T-cell (primary cell): ENCODE measurements at regions not wholly inside any gene's neighbourhood (a gene's known extent, or its start where the extent isn't known, plus 50 kb on each side); places are given as distances from the start of the nearest gene placed in this dataset.
"Not testable (repeated sequence)": the region's sequence is repeated elsewhere in the genome, so short reads cannot be mapped to it uniquely, and the experiment has no call there.

Experiments
- ATAC-seq, 4 experiments: fragments of 200-7000 bp in 3 of 4; fragments of 150-1000 bp in 1 of 4; cut with Tn5 transposase; replicated peaks in 1 of 4; 1 replicate in 3 of 4; 2 replicates in 1 of 4; pipeline ENCODE4 v1.10.0; 2021; ENCODE audit warnings: moderate library complexity in 3 of 4, mild to moderate bottlenecking in 2 of 4, moderate number of reproducible peaks in 1 of 4
- CTCF ChIA-PET, 2 donors: fragments of 300-600 bp; sonication (Branson Sonifier 250); formaldehyde crosslinking; loops; one replicate each; lab custom pipeline; 2022; ENCODE audit warnings: antibody characterized with exemption in 2 of 2; lab: Charles Lee
- POLR2A ChIA-PET, 2 donors: fragments of 300-600 bp; sonication (Branson Sonifier 250); formaldehyde crosslinking; loops; one replicate each; lab custom pipeline; 2022; ENCODE audit warnings: antibody characterized with exemption in 2 of 2; lab: Charles Lee
- DNase-seq, 35 experiments: peaks; one replicate each; pipeline versions ENCODE4 v3.0.0 to v3.0.0-alpha.2; 2013 to 2023
- H3K27ac ChIP-seq: one replicate; pipeline ENCODE4 v1.5.1; 2013; ENCODE audit warnings: low read length
- H3K27me3 ChIP-seq, 2 experiments: replicated peaks in 1 of 2; 1 replicate in 1 of 2; 2 replicates in 1 of 2; pipeline versions ENCODE4 v1.6.1 to v1.7.0; 2013; ENCODE audit warnings: low read length in 1 of 2, mixed read lengths in 1 of 2; ENCODE audit not compliant: control insufficient read depth in 2 of 2, insufficient read depth in 2 of 2; ENCODE audit errors: extremely low read depth in 1 of 2
- H3K36me3 ChIP-seq, 2 donors: 1 replicate in 1 of 2; 2 replicates in 1 of 2; pipeline versions ENCODE4 v1.6.1 to v1.7.0; 2013; ENCODE audit warnings: low read length in 1 of 2; ENCODE audit not compliant: control insufficient read depth in 2 of 2, insufficient read depth in 1 of 2; ENCODE audit errors: extremely low read depth in 1 of 2
- H3K4me1 ChIP-seq, 2 experiments: 1 replicate in 1 of 2; 2 replicates in 1 of 2; pipeline versions ENCODE4 v1.6.1 to v1.7.0; 2013; ENCODE audit warnings: low read length in 2 of 2, mixed read lengths in 1 of 2; ENCODE audit not compliant: insufficient read depth in 2 of 2, control insufficient read depth in 1 of 2; ENCODE audit errors: extremely low read depth in 1 of 2
- H3K4me3 ChIP-seq, 2 donors: 1 replicate in 1 of 2; 2 replicates in 1 of 2; pipeline versions ENCODE4 v1.5.1 to v1.7.0; 2013; ENCODE audit warnings: mild to moderate bottlenecking in 2 of 2, low read length in 1 of 2, moderate library complexity in 1 of 2; ENCODE audit not compliant: control insufficient read depth in 1 of 2; ENCODE audit errors: extremely low read depth in 1 of 2
- H3K9me3 ChIP-seq: 2 replicates; pipeline ENCODE4 v1.7.0; 2013
- H3K27ac Mint-ChIP-seq, 2 donors: one replicate each; pipeline ENCODE4 v1.8.0; 2020 to 2021; ENCODE audit warnings: mild to moderate bottlenecking in 2 of 2, mixed read lengths in 2 of 2
- H3K27me3 Mint-ChIP-seq, 2 donors: one replicate each; pipeline ENCODE4 v1.8.0; 2021 to 2022; ENCODE audit warnings: mixed read lengths in 2 of 2
- H3K36me3 Mint-ChIP-seq: one replicate; pipeline ENCODE4 v1.8.0; 2021; ENCODE audit warnings: mixed read lengths
- H3K4me1 Mint-ChIP-seq, 3 donors: one replicate each; pipeline ENCODE4 v1.8.0; 2020 to 2022; ENCODE audit warnings: mixed read lengths in 3 of 3, mild to moderate bottlenecking in 1 of 3
- H3K4me3 Mint-ChIP-seq, 3 donors: one replicate each; pipeline ENCODE4 v1.8.0; 2020 to 2022; ENCODE audit warnings: mild to moderate bottlenecking in 3 of 3, mixed read lengths in 3 of 3, moderate library complexity in 3 of 3
- H3K9me3 Mint-ChIP-seq, 3 donors: one replicate each; pipeline ENCODE4 v1.8.0; 2020 to 2022; ENCODE audit warnings: mixed read lengths in 3 of 3
- WGBS: methylation state at CpG from one replicate; pipeline ENCODE4 v1.1.5; 2013; ENCODE audit warnings: missing lambda C conversion rate; ENCODE audit not compliant: insufficient coverage; 5-methylcytosine and 5-hydroxymethylcytosine counted together

DNA sequence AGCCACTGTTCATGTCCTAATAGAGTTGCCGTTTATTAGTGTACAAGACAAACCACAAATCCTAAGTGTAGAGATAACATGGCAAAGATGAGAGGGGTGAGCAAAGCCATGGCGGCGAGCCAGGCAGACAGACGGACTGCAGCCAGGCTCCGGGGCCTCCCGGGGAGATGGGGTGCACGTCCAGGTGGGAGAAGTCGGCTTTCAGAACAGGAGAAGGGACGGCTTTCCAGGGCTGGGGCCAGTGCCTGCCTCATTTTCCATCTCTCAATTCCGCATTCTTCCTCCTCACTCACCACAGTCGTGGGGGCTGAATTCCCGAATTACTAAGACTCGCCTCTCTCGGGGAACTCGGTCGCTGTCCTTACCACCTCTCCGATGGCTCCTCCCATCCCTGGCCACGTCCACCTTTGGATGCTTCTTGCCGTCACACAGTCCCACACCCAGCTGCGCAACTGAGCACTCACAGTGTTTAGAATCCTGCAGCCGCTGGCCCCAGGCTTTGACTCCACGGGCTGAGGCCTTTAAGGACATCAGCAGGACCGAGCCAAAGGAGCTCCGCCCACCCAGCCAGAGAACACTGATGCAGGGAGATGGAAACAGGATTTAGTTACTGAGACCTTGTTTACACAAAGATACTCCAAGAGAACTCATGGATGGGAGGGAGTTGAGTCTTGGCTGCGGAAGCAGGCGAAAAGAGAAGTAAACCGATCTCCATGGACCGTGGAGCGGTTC is 59.7 kb downstream of the RNF112 start:
- H3K27ac Mint-ChIP-seq = no peak overlapping the region
- ATAC-seq (no peak), DNase-seq (no peak)
- Histone ChIP-seq H3K9me3 (no peaks in the 10 kb centered on the region), H3K27me3 (peaks cover 0 to 2% of the 10 kb centered on the region in 2 experiments), H3K4me1 (no peaks in the 10 kb centered on the region), H3K27ac (no peak overlapping the region), H3K4me3 (no peak overlapping the region), H3K36me3 (no peaks in the 10 kb centered on the region)
- peaks cover 0 to 10% (median 5%) of the 10 kb centered on the region in 3 donors for H3K9me3 Mint-ChIP-seq
- H3K27me3 Mint-ChIP-seq = peaks cover 4 to 5% of the 10 kb centered on the region in 2 donors
- WGBS = 85% methylated on average over 22 of the region's 29 CpGs
- POLR2A ChIA-PET = no interaction called here
- no peak overlapping the region for H3K4me3 Mint-ChIP-seq
- H3K36me3 Mint-ChIP-seq = no peaks in the 10 kb centered on the region
- CTCF ChIA-PET = interaction anchor here in 1 of 2 donors (0.7 kb wide), 3 partner anchors 65 to 109 kb away, joined by 3 to 4 read pairs (median 3); no protein-coding TSS in a partner anchor
- no peaks in the 10 kb centered on the region for H3K4me1 Mint-ChIP-seq

DNA sequence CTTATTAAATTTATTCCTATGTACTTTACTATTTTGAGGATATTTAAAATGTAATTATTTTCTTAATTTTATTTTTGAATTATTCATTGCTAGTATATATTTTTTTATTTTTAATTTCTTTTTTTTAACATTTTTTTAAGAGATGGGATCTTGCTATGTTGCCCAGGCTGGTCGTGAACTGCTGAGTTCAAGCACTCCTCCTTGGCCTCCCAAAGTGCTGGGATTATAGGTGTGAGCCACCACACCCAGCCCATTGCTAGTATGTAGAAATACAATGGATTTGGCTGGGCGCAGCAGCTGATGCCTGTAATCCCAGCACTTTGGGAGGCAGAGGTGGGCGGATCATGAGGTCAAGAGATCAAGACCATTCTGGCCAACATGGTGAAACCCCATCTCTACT is 59.2 kb upstream of the SLC47A1 start:
- H3K9me3 ChIP-seq, ATAC-seq, H3K9me3 Mint-ChIP-seq, H3K4me1 Mint-ChIP-seq, POLR2A ChIA-PET, H3K36me3 Mint-ChIP-seq, H3K4me3 Mint-ChIP-seq, H3K4me3 ChIP-seq, H3K4me1 ChIP-seq, H3K27ac ChIP-seq, H3K27ac Mint-ChIP-seq, CTCF ChIA-PET, H3K27me3 ChIP-seq, H3K36me3 ChIP-seq, DNase-seq: not testable (repeated sequence)
- H3K27me3 Mint-ChIP-seq = peaks cover 4 to 10% of the 10 kb centered on the region in 2 donors
- no CpG with 5 or more reads among the region's 3 CpGs for WGBS

DNA sequence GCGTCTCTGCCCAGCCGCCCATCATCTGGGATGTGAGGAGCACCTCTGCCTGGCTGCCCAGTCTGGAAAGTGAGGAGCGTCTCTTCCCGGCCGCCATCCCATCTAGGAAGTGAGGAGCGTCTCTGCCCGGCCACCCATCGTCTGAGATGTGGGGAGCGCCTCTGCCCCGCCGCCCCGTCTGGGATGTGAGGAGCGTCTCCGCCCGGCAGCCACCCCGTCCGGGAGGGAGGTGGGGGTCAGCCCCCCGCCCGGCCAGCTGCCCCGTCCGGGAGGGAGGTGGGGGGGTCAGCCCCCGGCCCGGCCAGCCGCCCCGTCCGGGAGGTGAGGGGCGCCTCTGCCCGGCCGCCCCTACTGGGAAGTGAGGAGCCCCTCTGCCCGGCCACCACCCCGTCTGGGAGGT is 57.9 kb upstream of the SLC47A1 start:
- H3K36me3 Mint-ChIP-seq, ATAC-seq, H3K4me1 Mint-ChIP-seq, H3K4me3 ChIP-seq, H3K9me3 Mint-ChIP-seq, H3K36me3 ChIP-seq, H3K27me3 ChIP-seq, CTCF ChIA-PET, H3K4me3 Mint-ChIP-seq, DNase-seq, H3K27ac ChIP-seq, H3K9me3 ChIP-seq, H3K4me1 ChIP-seq, H3K27ac Mint-ChIP-seq, POLR2A ChIA-PET: not testable (repeated sequence)
- peaks cover 7 to 13% of the 10 kb centered on the region in 2 donors for H3K27me3 Mint-ChIP-seq
- WGBS = no CpG with 5 or more reads among the region's 31 CpGs

DNA sequence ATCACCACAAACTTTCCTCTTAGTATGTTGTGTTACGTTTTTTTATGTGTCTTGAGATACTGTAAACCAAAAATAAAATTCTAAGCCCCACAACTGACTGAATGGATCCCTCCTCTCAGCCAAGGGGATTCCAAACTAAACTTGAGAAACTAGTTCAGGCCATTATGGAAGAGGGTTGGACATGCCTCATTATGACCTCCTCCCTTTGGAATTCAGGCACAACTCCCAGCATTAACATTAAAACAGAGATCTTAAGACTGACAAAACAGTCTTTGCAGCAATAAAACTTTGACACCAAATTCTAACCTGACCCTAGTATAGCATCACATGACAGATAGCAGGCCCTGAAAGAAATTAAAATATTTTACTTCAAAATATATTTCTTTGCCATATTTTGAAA is 51.1 kb upstream of the SLC47A1 start:
- peaks cover 3 to 10% of the 10 kb centered on the region in 2 donors for H3K27me3 Mint-ChIP-seq
- H3K4me1 Mint-ChIP-seq = no peaks in the 10 kb centered on the region
- no peak overlapping the region for H3K27ac Mint-ChIP-seq
- no peak for DNase-seq
- H3K9me3 Mint-ChIP-seq = no peaks in the 10 kb centered on the region
- H3K4me3 ChIP-seq = no peak overlapping the region
- no peak overlapping the region for H3K27ac ChIP-seq
- CTCF ChIA-PET = interaction anchor here in 1 of 2 donors (0.6 kb wide), 1 partner anchor 223 kb away, joined by 5 read pairs; no protein-coding TSS in a partner anchor
- peaks cover 0 to 3% of the 10 kb centered on the region in 2 experiments for H3K27me3 ChIP-seq
- no peak for ATAC-seq
- H3K9me3 ChIP-seq = no peaks in the 10 kb centered on the region
- no peaks in the 10 kb centered on the region for H3K4me1 ChIP-seq
- H3K36me3 Mint-ChIP-seq = no peaks in the 10 kb centered on the region
- H3K36me3 ChIP-seq = no peaks in the 10 kb centered on the region
- no peak overlapping the region for H3K4me3 Mint-ChIP-seq
- WGBS = no CpG with 5 or more reads among the region's 1 CpG
- POLR2A ChIA-PET = no interaction called here
